ENCODE measurements at regions not wholly inside any gene's neighbourhood (a gene's known extent, or its start where the extent isn't known, plus 50 kb on each side); places are given as distances from the start of the nearest gene placed in this dataset.
"Not testable (repeated sequence)": the region's sequence is repeated elsewhere in the genome, so short reads cannot be mapped to it uniquely, and the experiment has no call there.

GRCh38 chr14:38046160-38046559 is 161.5 kb upstream of the SSTR1 start:
- no peaks in the 10 kb centered on the region for H3K4me1 ChIP-seq (ENCODE audit: insufficient read depth)
- H3K36me3 ChIP-seq (ENCODE audit: insufficient read depth), result no peaks in the 10 kb centered on the region
- DNase-seq (ENCODE audit: extremely low spot score), result no peak
- no peak overlapping the region for H3K27ac ChIP-seq (ENCODE audit: low read depth)
- no peak overlapping the region for H3K4me3 ChIP-seq (ENCODE audit: low read depth, low read length)
- WGBS, result 85% methylated on average over 2 of the region's 2 CpGs

- 41% methylated on average over 2 of the region's 2 CpGs for WGBS
- H3K36me3 ChIP-seq (ENCODE audit: insufficient read depth), result no peaks in the 10 kb centered on the region
- DNase-seq (ENCODE audit: extremely low spot score), result no peak
Measured at GRCh38 chr14:38047195-38047902, 160.4 kb upstream of the SSTR1 start.

GRCh38 chr14:38053666-38054065 is 154.0 kb upstream of the SSTR1 start:
- DNase-seq (ENCODE audit: extremely low spot score), result no peak
- Histone ChIP-seq H3K36me3 (ENCODE audit: insufficient read depth) (no peaks in the 10 kb centered on the region), H3K27ac (ENCODE audit: low read depth) (no peak overlapping the region), H3K4me1 (ENCODE audit: insufficient read depth) (no peaks in the 10 kb centered on the region), H3K4me3 (ENCODE audit: low read depth, low read length) (no peak overlapping the region)

More at GRCh38 chr14:38047195-38047902, 160.4 kb upstream of the SSTR1 start:
- no peak overlapping the region for H3K4me3 ChIP-seq (ENCODE audit: low read depth, low read length)
- no peaks in the 10 kb centered on the region for H3K4me1 ChIP-seq (ENCODE audit: insufficient read depth)
- no peak overlapping the region for H3K27ac ChIP-seq (ENCODE audit: low read depth)

GRCh38 chr14:38056270-38056669 is 151.4 kb upstream of the SSTR1 start:
- Histone ChIP-seq H3K4me3 (ENCODE audit: low read depth, low read length) (no peak overlapping the region), H3K36me3 (ENCODE audit: insufficient read depth) (no peaks in the 10 kb centered on the region), H3K27ac (ENCODE audit: low read depth) (no peak overlapping the region), H3K4me1 (ENCODE audit: insufficient read depth) (no peaks in the 10 kb centered on the region)
- 79% methylated on average over 2 of the region's 2 CpGs for WGBS
- DNase-seq (ENCODE audit: extremely low spot score), result no peak

GRCh38 chr14:38062223-38062622 is 145.5 kb upstream of the SSTR1 start:
- WGBS, result 93% methylated on average over 2 of the region's 2 CpGs
- H3K36me3 ChIP-seq (ENCODE audit: insufficient read depth); H3K4me1 ChIP-seq (ENCODE audit: insufficient read depth); H3K27ac ChIP-seq (ENCODE audit: low read depth); H3K4me3 ChIP-seq (ENCODE audit: low read depth, low read length); DNase-seq (ENCODE audit: extremely low spot score): not testable (repeated sequence)

- Histone ChIP-seq H3K36me3 (ENCODE audit: insufficient read depth) (no peaks in the 10 kb centered on the region), H3K27ac (ENCODE audit: low read depth) (no peak overlapping the region), H3K4me1 (ENCODE audit: insufficient read depth) (no peaks in the 10 kb centered on the region), H3K4me3 (ENCODE audit: low read depth, low read length) (no peak overlapping the region)
- no peak for DNase-seq (ENCODE audit: extremely low spot score)
- 35% methylated on average over 2 of the region's 2 CpGs for WGBS
Measured at GRCh38 chr14:38063711-38064320, 143.9 kb upstream of the SSTR1 start.

- H3K36me3 ChIP-seq (ENCODE audit: insufficient read depth), result no peaks in the 10 kb centered on the region
- no peak overlapping the region for H3K27ac ChIP-seq (ENCODE audit: low read depth)
- DNase-seq (ENCODE audit: extremely low spot score), result no peak
- no peak overlapping the region for H3K4me3 ChIP-seq (ENCODE audit: low read depth, low read length)
- 71% methylated on average over 6 of the region's 6 CpGs for WGBS
- H3K4me1 ChIP-seq (ENCODE audit: insufficient read depth), result no peaks in the 10 kb centered on the region
Measured at GRCh38 chr14:38065106-38065762, 142.5 kb upstream of the SSTR1 start.

GRCh38 chr14:38070061-38070588 is 137.6 kb upstream of the SSTR1 start:
- Histone ChIP-seq H3K27ac (ENCODE audit: low read depth) (no peak overlapping the region), H3K4me1 (ENCODE audit: insufficient read depth) (no peaks in the 10 kb centered on the region), H3K36me3 (ENCODE audit: insufficient read depth) (no peaks in the 10 kb centered on the region), H3K4me3 (ENCODE audit: low read depth, low read length) (no peak overlapping the region)
- 84% methylated on average over 2 of the region's 2 CpGs for WGBS
- DNase-seq (ENCODE audit: extremely low spot score), result no peak

GRCh38 chr14:38073641-38074040 is 134.1 kb upstream of the SSTR1 start:
- Histone ChIP-seq H3K36me3 (ENCODE audit: insufficient read depth) (no peaks in the 10 kb centered on the region), H3K4me1 (ENCODE audit: insufficient read depth) (no peaks in the 10 kb centered on the region), H3K4me3 (ENCODE audit: low read depth, low read length) (no peak overlapping the region), H3K27ac (ENCODE audit: low read depth) (no peak overlapping the region)
- no peak for DNase-seq (ENCODE audit: extremely low spot score)
- WGBS, result 63% methylated on average over 4 of the region's 4 CpGs

GRCh38 chr14:38074081-38074480 is 133.6 kb upstream of the SSTR1 start:
- DNase-seq (ENCODE audit: extremely low spot score), result no peak
- no peaks in the 10 kb centered on the region for H3K36me3 ChIP-seq (ENCODE audit: insufficient read depth)
- no peak overlapping the region for H3K4me3 ChIP-seq (ENCODE audit: low read depth, low read length)
- no peaks in the 10 kb centered on the region for H3K4me1 ChIP-seq (ENCODE audit: insufficient read depth)
- WGBS, result 58% methylated on average over 1 of the region's 1 CpG
- no peak overlapping the region for H3K27ac ChIP-seq (ENCODE audit: low read depth)

GRCh38 chr14:38074754-38075153 is 132.9 kb upstream of the SSTR1 start:
- WGBS, result 75% methylated on average over 2 of the region's 2 CpGs
- Histone ChIP-seq H3K4me3 (ENCODE audit: low read depth, low read length) (no peak overlapping the region), H3K4me1 (ENCODE audit: insufficient read depth) (no peaks in the 10 kb centered on the region), H3K27ac (ENCODE audit: low read depth) (no peak overlapping the region), H3K36me3 (ENCODE audit: insufficient read depth) (no peaks in the 10 kb centered on the region)
- DNase-seq (ENCODE audit: extremely low spot score), result no peak

GRCh38 chr14:38078393-38078792 is 129.3 kb upstream of the SSTR1 start:
- no peak for DNase-seq (ENCODE audit: extremely low spot score)
- Histone ChIP-seq H3K4me1 (ENCODE audit: insufficient read depth) (no peaks in the 10 kb centered on the region), H3K4me3 (ENCODE audit: low read depth, low read length) (no peak overlapping the region), H3K27ac (ENCODE audit: low read depth) (no peak overlapping the region), H3K36me3 (ENCODE audit: insufficient read depth) (no peaks in the 10 kb centered on the region)
- 66% methylated on average over 3 of the region's 3 CpGs for WGBS

- H3K4me3 ChIP-seq (ENCODE audit: low read depth, low read length), result no peak overlapping the region
- no peaks in the 10 kb centered on the region for H3K4me1 ChIP-seq (ENCODE audit: insufficient read depth)
- no peak overlapping the region for H3K27ac ChIP-seq (ENCODE audit: low read depth)
- no peaks in the 10 kb centered on the region for H3K36me3 ChIP-seq (ENCODE audit: insufficient read depth)
- no peak for DNase-seq (ENCODE audit: extremely low spot score)
- WGBS, result 59% methylated on average over 1 of the region's 1 CpG
Measured at GRCh38 chr14:38079268-38079667, 128.4 kb upstream of the SSTR1 start.

- no peak overlapping the region for H3K4me3 ChIP-seq (ENCODE audit: low read depth, low read length)
- H3K27ac ChIP-seq (ENCODE audit: low read depth), result no peak overlapping the region
- no peaks in the 10 kb centered on the region for H3K36me3 ChIP-seq (ENCODE audit: insufficient read depth)
- no peaks in the 10 kb centered on the region for H3K4me1 ChIP-seq (ENCODE audit: insufficient read depth)
- WGBS, result 6% methylated on average over 1 of the region's 1 CpG
- no peak for DNase-seq (ENCODE audit: extremely low spot score)
Measured at GRCh38 chr14:38079886-38080285, 127.8 kb upstream of the SSTR1 start.
